GM20000 (cell line): ENCODE measurements at regions not wholly inside any gene's neighbourhood (a gene's known extent, or its start where the extent isn't known, plus 50 kb on each side); places are given as distances from the start of the nearest gene placed in this dataset.

Source experiments
- DNase-seq: peaks from one replicate; pipeline ENCODE4 v3.0.0; 2012; ENCODE audit warnings: low spot score
- TF ChIP-seq, protein P1 (sequence below): IDR thresholded peaks from 2 replicates; pipeline ENCODE4 v1.5.1; 2012; ENCODE audit warnings: mild to moderate bottlenecking, control low read depth; ENCODE audit errors: extremely low read depth, missing control alignments

GRCh38 chr10:33843379-33843778 lies 508.9 kb upstream of the NRP1 start:
- DNase-seq = no peak
- TF ChIP-seq, protein P1, sequence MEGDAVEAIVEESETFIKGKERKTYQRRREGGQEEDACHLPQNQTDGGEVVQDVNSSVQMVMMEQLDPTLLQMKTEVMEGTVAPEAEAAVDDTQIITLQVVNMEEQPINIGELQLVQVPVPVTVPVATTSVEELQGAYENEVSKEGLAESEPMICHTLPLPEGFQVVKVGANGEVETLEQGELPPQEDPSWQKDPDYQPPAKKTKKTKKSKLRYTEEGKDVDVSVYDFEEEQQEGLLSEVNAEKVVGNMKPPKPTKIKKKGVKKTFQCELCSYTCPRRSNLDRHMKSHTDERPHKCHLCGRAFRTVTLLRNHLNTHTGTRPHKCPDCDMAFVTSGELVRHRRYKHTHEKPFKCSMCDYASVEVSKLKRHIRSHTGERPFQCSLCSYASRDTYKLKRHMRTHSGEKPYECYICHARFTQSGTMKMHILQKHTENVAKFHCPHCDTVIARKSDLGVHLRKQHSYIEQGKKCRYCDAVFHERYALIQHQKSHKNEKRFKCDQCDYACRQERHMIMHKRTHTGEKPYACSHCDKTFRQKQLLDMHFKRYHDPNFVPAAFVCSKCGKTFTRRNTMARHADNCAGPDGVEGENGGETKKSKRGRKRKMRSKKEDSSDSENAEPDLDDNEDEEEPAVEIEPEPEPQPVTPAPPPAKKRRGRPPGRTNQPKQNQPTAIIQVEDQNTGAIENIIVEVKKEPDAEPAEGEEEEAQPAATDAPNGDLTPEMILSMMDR = no peak

DNA sequence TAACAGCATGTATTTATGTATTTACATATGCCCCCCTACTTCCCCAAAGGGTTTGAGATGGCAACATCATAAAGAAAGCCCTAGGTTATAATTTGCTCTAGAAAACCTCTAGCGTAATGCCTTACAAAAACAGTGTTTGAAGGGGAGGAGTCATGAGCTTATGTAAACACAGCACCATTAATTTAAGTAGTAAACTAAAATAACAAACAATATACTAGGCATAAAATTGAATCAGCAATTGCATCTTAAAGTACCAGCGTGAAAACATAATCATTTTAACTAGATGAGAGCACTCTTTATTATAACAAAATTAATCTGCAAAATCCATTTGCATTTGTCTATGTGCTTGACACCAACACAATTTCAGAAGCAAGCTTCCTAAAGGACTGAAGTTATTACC lies 507.2 kb upstream of the NRP1 start:
- TF ChIP-seq, protein P1 = no peak

DNA sequence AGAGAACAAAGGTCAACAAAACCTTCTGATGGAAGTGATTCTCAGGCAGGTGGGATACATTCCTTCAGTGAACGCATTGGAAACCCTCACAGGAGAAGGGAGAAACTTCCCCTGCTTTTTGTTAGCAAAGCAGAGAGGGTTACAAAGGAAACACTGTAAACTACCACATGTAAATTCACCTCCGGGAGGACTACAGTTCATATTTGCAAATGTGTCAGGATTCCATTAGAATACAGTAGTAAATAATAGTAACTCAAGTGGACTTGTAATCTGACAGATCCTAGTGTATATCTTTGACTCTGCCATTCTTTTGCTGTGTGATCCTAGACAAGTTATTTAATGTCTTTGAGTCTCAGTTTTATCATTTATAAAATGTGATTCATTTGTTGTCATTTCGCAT lies 504.3 kb upstream of the NRP1 start:
- no peak for DNase-seq
- TF ChIP-seq, protein P1 = no peak

More for the DNA sequence above, 507.2 kb upstream of the NRP1 start:
- DNase-seq = no peak

- DNase-seq = no peak
- TF ChIP-seq, protein P1 = no peak
Measured at GRCh38 chr10:33837736-33838135, 503.3 kb upstream of the NRP1 start.

GRCh38 chr10:33835556-33835955 lies 501.1 kb upstream of the NRP1 start:
- DNase-seq = no peak
- TF ChIP-seq, protein P1 = no peak

- no peak for DNase-seq
- TF ChIP-seq, protein P1 = no peak
Measured at GRCh38 chr10:33833566-33833965, 499.1 kb upstream of the NRP1 start.

DNA sequence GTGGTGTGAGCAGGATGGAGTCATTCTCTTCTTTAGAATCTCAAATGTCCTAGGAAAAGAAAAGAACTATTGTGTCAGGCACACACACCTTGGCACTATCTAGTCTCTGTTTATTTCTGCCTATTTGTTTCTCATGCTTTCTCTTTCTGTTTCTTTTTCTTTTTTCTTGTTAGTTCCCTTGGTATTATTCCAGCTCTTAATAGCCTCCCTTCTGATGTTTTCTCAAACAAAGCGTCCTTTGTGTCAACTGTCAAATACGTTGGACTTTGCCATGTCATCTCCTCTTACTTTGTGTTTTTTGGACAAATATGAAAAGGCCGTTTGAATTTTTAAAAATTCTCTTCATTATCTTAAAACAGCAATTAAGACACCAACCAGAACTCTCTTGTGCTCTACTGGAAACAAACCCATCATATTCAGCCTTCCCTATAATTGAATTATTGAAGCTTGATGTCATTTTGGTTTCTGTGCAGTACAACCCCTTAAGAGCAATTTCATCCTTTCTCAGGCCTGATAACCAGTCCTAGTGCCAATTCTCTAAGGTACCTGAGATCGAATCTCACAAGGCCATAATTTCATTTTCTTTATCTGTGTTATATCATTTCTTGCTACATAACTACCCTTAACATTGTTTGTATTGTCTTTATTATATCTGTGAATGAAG lies 497.8 kb upstream of the NRP1 start:
- TF ChIP-seq, protein P1 = no peak
- no peak for DNase-seq
